Loucy (cell line): ENCODE measurements at regions not wholly inside any gene's neighbourhood (a gene's known extent, or its start where the extent isn't known, plus 50 kb on each side); places are given as distances from the start of the nearest gene placed in this dataset.

Experiments used
- H2AFZ ChIP-seq: fragments of 200-600 bp; sonication (generic); 2 replicates; pipeline ENCODE4 v1.6.0; 2016; ENCODE audit warnings: antibody characterized with exemption, mild to moderate bottlenecking, low read length, moderate library complexity
- H3F3A ChIP-seq: fragments of 200-600 bp; 2 replicates; pipeline ENCODE4 v1.6.0; 2016; ENCODE audit warnings: antibody characterized with exemption, low read depth, mild to moderate bottlenecking
- H3K27me3 ChIP-seq: fragments of 200-600 bp; sonication (generic); 2 replicates; pipeline ENCODE4 v1.6.1; 2014; ENCODE audit warnings: low read length, mild to moderate bottlenecking; ENCODE audit not compliant: insufficient read depth, poor library complexity, severe bottlenecking
- H3K36me3 ChIP-seq: fragments of 200-600 bp; sonication (generic); 2 replicates; pipeline ENCODE4 v1.6.1; 2016; ENCODE audit warnings: low read length; ENCODE audit not compliant: insufficient read depth
- H3K4me1 ChIP-seq: fragments of 200-600 bp; sonication (generic); 2 replicates; pipeline ENCODE4 v1.5.1; 2014; ENCODE audit warnings: low read length, mild to moderate bottlenecking; ENCODE audit not compliant: insufficient read depth, poor library complexity, severe bottlenecking
- H3K4me2 ChIP-seq: fragments of 200-600 bp; sonication (generic); 2 replicates; pipeline ENCODE4 v1.6.0; 2014; ENCODE audit warnings: antibody characterized with exemption, low read length, low read depth, mild to moderate bottlenecking; ENCODE audit not compliant: poor library complexity, severe bottlenecking
- H3K4me3 ChIP-seq: fragments of 200-600 bp; sonication (generic); 2 replicates; pipeline ENCODE4 v1.5.1; 2014; ENCODE audit warnings: low read length, mild to moderate bottlenecking, mixed read lengths; ENCODE audit not compliant: poor library complexity, severe bottlenecking
- H3K79me2 ChIP-seq: fragments of 200-600 bp; sonication (generic); 2 replicates; pipeline ENCODE4 v1.6.1; 2014; ENCODE audit warnings: low read length; ENCODE audit not compliant: insufficient read depth
- H3K9ac ChIP-seq: fragments of 200-600 bp; sonication (generic); 2 replicates; pipeline ENCODE4 v1.6.0; 2014; ENCODE audit warnings: mild to moderate bottlenecking, low read depth, low read length, moderate library complexity; ENCODE audit not compliant: poor library complexity, severe bottlenecking
- H3K9me2 ChIP-seq: fragments of 200-600 bp; sonication (generic); replicated peaks from 2 replicates; pipeline ENCODE4 v1.6.1; 2016; ENCODE audit warnings: low read depth, low read length, mixed read lengths
- H3K9me3 ChIP-seq: fragments of 200-600 bp; sonication (generic); 2 replicates; pipeline ENCODE4 v1.6.1; 2014; ENCODE audit warnings: mild to moderate bottlenecking, antibody characterized with exemption, low read length, low read depth; ENCODE audit not compliant: insufficient read depth
- H4K20me1 ChIP-seq: fragments of 200-600 bp; sonication (generic); 2 replicates; pipeline ENCODE4 v1.6.0; 2014; ENCODE audit warnings: antibody characterized with exemption, low read length, mild to moderate bottlenecking; ENCODE audit not compliant: insufficient read depth, poor library complexity, severe bottlenecking
- CTCF ChIP-seq: fragments of 200-600 bp; sonication (generic); conservative IDR thresholded peaks from 2 replicates; pipeline ENCODE4 v1.5.1; 2014; ENCODE audit warnings: mild to moderate bottlenecking, antibody characterized with exemption, low read length
- EZH2phosphoT487 ChIP-seq: fragments of 200-600 bp; IDR thresholded peaks from 2 replicates; pipeline ENCODE4 v1.6.1; 2018; ENCODE audit warnings: antibody characterized with exemption, mild to moderate bottlenecking, moderate library complexity, borderline replicate concordance

DNA sequence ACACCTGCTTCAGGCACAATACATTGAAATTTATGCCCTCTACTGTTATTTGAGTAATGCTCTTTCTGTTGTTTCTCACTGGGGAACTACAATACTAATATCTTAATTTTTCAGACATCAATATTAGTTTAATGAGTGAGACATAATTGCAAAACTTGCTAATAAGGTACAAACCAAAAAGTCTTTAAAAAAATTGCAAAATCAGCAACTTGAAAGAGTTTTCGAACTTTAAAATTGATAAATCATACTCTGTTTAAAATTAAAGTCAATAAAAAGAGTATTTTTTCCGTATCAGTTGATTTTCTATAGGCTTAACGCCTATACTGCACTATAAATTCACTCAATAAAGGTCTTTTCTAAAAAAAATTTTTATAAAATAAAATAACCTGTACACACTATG lies 1735.9 kb upstream of the SEL1L start:
- Histone ChIP-seq H2AFZ (no peak overlapping the region), H3K9me3 (no peaks in the 10 kb centered on the region), H3K4me3 (no peak overlapping the region), H4K20me1 (no peaks in the 10 kb centered on the region), H3K9ac (no peak overlapping the region), H3K79me2 (no peaks in the 10 kb centered on the region), H3F3A (no peaks in the 10 kb centered on the region), H3K9me2 (no peaks in the 10 kb centered on the region), H3K4me1 (no peaks in the 10 kb centered on the region), H3K36me3 (no peaks in the 10 kb centered on the region), H3K27me3 (no peaks in the 10 kb centered on the region), H3K4me2 (no peak overlapping the region)
- TF ChIP-seq EZH2phosphoT487 = no peak
- no peak for TF ChIP-seq CTCF

DNA sequence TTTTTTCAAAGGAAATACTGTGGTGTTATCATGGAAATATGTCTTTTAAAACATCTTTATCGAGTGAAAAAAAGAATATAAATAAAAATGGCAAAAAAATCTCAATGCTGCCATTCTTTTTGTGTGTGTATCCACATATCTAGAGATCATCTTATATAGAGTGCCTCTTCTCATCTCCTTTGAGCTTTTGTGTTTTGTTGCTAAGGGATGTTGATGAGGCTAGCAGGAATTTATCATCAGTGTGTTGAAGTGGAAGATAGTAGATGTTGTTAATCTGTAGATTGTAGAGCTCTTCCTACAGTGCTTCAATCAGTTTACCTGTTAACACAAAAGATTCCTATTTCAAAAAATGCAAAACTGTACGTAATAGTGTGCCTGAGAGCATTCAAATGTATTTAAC lies 1738.0 kb upstream of the SEL1L start:
- H3K9ac ChIP-seq = no peak overlapping the region
- no peaks in the 10 kb centered on the region for H3K27me3 ChIP-seq
- TF ChIP-seq CTCF (no peak), EZH2phosphoT487 (no peak)
- H3K9me3 ChIP-seq = no peaks in the 10 kb centered on the region
- H2AFZ ChIP-seq = no peak overlapping the region
- no peaks in the 10 kb centered on the region for H3K4me1 ChIP-seq
- H3F3A ChIP-seq = no peaks in the 10 kb centered on the region
- no peaks in the 10 kb centered on the region for H4K20me1 ChIP-seq
- no peak overlapping the region for H3K4me2 ChIP-seq
- no peak overlapping the region for H3K4me3 ChIP-seq
- H3K9me2 ChIP-seq = no peaks in the 10 kb centered on the region
- no peaks in the 10 kb centered on the region for H3K79me2 ChIP-seq
- no peaks in the 10 kb centered on the region for H3K36me3 ChIP-seq

DNA sequence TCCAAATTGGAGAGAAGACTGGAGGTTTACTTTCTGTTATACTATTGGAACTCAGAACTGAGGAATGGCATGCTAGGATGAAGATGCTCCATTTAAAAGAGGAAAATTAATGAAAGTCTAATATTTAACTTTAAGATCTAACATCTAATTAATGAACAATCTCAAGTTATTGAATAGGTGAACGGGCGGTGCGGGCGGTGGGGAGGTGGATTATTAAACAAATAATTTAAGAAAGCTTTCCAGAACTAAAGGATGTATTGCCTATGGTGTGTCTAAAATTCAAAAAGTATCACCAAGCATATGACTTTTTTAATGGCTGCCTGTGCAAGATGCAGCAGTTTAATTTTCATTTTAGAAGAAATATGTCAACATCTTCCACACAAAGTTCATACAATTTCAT lies 1747.1 kb upstream of the SEL1L start:
- H3K9ac ChIP-seq = no peak overlapping the region
- H3K4me3 ChIP-seq = no peak overlapping the region
- H3K9me2 ChIP-seq = no peaks in the 10 kb centered on the region
- no peaks in the 10 kb centered on the region for H3K79me2 ChIP-seq
- H3F3A ChIP-seq = no peaks in the 10 kb centered on the region
- no peaks in the 10 kb centered on the region for H3K27me3 ChIP-seq
- no peak overlapping the region for H3K4me2 ChIP-seq
- H3K36me3 ChIP-seq = no peaks in the 10 kb centered on the region
- TF ChIP-seq CTCF = no peak
- H4K20me1 ChIP-seq = no peaks in the 10 kb centered on the region
- H3K9me3 ChIP-seq = no peaks in the 10 kb centered on the region
- H3K4me1 ChIP-seq = no peaks in the 10 kb centered on the region
- no peak overlapping the region for H2AFZ ChIP-seq
